Activated CD4-positive, alpha-beta T cell treated with anti-CD3 and anti-CD28 coated beads, Interleukin-2, Interleukin-6, amounts not matched to agents 100 ng/mL and 50 ng/mL, durations not matched to agents 16 hours and 8 hours (primary cell): ENCODE measurements at regions not wholly inside any gene's neighbourhood (a gene's known extent, or its start where the extent isn't known, plus 50 kb on each side); places are given as distances from the start of the nearest gene placed in this dataset.
A peak's percentile ranks its signal among the peaks of the same experiment; 100 is the strongest.

Source experiments
- DNase-seq: peaks from one replicate; pipeline ENCODE4 v3.0.0-alpha.2; 2020

DNA sequence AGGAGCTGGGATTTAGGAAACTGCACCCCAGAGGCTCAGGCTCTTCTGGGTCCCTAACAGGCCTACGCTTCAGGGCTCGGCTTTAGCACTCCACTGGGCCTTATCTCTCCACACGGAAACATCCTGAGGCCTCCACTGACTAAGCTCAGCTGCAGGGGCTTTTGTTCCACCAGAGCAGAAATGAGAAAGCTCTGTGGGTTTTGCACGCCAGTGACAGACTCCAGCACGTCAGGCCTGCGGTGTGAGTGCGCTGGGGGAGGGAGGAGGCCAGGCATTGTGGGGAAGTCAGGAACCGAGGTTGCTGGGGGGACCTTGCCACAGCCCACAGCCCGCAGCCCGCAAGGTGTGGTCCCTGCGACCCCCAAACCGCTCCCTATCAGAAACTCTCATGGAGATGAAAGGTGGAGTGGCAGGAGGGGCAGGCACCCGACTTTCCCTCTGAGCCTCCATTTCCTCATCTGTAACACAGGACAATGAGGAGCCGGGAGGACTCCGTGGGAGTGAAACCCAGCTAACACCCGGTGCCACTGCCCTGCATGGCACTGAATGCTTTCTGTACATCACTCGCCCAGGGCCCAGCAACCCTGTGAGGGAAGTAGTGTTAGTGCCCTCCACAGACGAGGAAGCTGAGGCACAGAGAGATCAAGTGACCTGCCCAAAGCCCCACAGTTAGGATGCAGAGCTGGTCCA lies 106.5 kb downstream of the TPRA1 start:
- peak; percentile 94 for DNase-seq

- no peak for DNase-seq
Observed at GRCh38 chr3:127483005-127483641, 107.4 kb downstream of the TPRA1 start.

DNA sequence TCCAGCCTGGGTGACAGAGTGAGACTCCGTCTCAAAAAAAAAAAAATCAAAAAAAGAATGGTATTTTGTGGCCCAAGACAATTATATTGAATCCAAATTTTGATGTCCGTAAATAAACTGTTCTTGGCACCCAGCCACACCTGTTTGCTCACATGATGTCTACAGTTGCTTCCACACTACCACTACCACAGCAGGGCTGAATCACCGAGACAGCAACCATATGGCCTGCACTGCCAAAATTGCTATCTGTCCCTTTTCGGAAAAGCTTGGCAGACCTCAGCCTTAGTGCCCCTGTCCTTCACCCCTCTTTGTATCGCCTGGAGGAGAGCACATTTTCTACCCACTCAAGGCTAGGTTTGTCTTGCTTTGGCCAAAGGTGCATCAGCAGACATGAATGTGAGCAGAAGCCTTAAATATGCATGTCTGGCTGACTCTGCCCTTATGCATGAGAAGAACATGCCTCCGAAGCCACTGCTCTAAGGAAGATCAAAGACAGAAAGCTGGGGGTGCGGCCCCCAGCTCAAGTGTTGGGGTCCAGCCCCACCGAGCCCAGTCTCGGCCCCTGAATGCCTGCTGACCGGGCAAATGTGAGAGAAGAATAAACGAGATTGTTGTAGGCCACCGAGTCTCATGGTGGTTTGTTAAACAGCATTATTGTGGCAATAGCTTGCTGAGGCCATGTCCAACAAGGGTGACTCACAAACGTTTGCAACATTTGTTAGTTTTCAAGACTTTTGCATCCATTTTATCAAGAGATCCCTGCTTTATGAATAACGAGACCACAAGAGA lies 108.1 kb downstream of the TPRA1 start:
- DNase-seq: no peak

DNA sequence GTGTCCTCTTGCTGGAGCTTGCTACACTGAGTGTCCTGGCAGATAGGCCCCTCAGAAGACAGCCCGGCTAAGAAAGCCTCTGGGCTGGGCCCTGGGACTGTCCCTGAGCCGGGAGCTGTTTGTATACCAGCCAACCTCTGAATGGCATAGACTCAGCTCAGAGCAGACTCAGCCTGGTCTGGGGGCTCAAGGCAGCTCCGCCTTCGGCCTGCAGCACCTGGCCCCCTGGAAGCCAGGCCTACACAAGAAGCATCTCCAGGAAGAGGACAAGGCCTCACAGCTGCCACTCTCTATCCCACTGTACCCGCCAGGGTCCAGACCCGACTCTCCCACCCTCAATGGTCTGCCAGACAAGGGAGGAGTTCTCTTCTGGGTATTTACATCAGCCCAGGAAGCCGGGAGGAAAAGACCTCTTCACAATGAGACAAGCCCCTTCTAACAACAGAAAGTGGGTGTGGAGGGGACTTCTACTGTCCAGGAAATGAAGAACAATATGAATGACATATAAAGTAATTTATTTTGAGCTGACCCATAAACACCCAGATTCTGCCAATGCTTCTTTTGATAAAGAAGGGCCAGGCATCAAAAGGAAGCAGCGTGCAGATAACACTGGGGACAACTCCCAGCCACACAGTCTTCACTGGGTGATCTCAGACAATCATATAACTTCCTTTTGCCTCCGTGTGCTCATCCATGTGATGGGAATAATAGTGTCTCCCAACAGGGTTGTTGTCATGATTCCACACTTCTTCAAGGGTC lies 110.2 kb downstream of the TPRA1 start:
- DNase-seq: no peak

- DNase-seq: no peak
Observed at GRCh38 chr3:127479449-127479848, 111.1 kb downstream of the TPRA1 start.

- no peak for DNase-seq
Observed at GRCh38 chr3:127478922-127479321, 111.6 kb downstream of the TPRA1 start.

- DNase-seq: no peak
Observed at GRCh38 chr3:127477396-127477795, 113.1 kb downstream of the TPRA1 start.

DNA sequence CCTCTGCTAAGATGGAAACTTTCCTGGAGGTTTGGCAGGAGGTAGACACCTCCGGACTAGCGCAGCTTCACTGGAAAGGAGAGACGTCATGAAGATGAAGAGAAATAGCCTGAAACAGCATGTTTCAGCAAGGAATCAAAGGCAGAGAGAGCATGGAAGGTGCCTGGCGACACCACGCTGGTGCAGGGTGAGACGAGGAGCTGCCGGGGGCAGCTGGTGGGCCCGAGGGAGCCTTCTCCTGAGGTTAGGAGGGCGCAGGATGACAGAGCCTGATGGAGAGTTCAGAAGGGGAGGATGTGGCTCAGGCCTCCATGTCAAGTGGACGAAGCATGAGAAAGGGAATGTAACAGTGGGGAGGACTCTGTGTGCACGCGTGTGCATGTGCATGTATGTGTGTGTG lies 113.6 kb downstream of the TPRA1 start:
- no peak for DNase-seq

- no peak for DNase-seq
Observed at GRCh38 chr3:127475975-127476705, 114.4 kb downstream of the TPRA1 start.

- no peak for DNase-seq
Observed at GRCh38 chr3:127475391-127475790, 115.1 kb downstream of the TPRA1 start.

DNA sequence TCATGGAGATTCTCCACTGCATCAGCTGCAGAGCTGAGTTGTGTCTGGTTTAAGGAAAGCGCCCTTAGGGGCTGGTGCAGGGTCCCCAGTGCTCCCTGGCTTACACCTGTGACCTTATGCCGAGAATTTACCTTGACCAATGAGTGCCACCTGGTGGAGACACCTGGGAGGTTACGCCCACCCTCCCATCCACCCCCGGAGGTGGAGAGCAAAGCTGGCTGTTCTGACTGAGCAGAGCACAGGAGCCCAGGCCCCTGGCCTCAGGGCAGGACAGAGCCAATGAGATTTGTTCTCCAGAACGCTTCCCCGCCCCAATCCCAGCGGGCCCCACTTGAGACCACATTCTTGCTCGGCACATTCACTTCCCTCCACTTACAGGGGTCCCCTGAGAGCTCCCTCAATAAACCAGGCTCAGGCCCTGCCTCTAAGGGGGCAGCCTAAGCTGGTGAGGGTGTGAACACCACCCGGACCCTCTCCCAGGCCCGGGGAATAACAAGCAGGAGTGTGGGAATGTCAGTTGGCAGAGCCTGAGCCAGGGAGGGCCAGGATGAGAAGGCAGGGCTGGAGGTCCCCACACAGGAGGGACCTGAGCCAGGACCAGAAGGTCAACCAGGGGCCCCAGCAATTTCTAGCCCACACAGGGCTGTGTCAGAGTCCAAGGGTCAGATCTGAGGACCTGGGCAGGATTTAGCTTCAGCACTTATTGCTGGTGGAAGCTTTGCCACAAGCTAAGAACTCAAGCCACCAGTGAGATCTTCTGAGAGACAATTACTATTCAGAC lies 117.1 kb downstream of the TPRA1 start:
- peak; percentile 39 for DNase-seq

- no peak for DNase-seq
Observed at GRCh38 chr3:127472506-127472905, 118.0 kb downstream of the TPRA1 start.

- DNase-seq: no peak
Observed at GRCh38 chr3:127471142-127471541, 119.4 kb downstream of the TPRA1 start.

- DNase-seq: no peak
Observed at GRCh38 chr3:127469760-127470159, 120.8 kb downstream of the TPRA1 start.

DNA sequence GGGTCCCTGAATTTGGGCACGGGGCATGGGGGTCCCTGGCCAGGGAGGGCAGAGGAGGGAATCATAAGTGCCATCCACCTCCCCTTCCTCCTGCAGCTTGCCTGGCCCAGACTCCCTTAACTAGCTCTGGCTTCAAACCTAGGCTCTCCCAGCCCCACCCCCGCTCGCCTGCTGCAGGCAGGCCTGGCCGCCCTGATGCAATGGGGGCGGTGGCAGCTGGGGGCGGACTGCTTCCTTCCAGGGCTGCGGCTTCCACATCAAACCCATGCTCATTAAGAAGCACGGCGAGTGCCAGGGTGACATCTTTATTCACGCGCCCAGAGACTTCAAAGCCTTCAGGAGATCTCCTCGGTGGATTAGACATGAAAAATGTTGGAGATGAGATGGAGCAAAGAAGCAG lies 123.1 kb downstream of the TPRA1 start:
- peak; percentile 16 for DNase-seq

DNA sequence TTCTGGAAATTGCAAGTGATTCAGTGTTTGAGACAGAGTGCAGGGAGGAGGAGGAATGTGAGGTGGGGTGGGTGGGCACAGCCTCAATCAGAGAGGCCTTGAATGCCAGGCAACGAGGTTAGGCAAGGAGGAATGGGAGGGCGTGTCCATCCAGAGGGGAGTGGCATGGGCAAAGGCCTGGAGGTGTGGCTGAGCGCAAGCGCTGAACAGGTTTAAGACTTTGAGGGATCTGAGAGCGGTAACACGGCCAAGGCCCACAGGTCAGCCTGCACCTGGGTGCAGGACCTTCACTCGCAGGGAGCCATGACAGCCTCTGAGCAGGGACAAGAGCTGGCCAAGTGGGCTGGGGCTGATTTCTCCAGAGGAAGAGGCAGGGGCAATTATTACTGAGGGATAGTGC lies 125.9 kb downstream of the TPRA1 start:
- DNase-seq: no peak

DNA sequence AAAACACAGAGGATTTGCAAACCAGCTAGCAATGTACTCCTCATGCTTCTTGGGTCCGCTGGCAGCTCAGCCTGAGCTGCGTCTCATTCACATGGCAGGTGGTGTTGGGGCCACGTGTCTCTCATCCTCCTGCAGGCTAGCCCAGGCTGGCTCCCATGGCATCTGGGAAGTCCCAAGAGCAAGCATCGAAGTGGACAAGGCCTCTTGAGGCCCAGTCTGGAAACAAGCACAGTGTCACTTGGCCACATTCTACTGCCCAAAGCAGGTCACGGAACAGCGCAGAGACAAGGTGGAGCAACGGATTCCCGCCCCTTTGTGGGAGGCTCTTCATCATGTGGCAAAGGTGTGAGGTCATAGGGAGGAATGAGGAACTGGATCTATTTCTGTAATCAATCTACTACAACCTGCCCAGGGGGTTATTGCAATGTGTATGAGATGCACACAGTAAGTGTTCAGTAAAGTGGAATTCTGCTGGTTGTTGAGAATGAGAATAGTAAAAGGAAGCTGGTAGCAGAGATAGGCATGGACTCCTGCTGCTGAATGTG lies 128.3 kb downstream of the TPRA1 start:
- no peak for DNase-seq

DNA sequence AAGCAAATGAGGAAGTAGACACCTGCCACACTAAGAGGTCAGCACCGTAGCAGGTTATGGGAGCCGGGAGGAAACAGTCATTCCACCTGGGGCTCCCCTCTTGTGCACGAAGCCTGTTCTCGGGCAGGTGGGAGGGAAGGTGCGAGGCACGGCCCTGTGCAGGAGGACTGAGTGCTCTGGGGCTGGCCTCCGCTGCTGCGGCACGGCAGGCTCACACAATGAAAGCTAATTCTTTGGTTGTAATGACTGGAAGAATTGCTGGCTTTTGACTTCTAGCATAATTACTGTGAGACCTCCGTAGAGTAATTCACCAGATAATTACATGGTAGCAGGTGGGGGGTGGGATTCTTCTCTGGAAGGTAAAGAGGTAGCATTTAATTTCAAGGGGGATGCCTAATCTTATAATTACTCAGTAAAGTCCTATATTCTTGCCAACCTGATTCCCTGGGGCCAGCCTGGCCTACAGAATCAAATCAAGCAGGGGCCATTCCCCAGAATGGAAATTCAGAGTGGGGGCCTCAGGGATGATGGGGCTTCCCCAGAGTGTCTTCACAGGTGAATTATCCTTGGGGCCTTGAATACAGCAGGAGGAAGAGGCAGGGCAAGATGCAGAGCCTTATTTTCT lies 129.1 kb downstream of the TPRA1 start:
- no peak for DNase-seq

DNA sequence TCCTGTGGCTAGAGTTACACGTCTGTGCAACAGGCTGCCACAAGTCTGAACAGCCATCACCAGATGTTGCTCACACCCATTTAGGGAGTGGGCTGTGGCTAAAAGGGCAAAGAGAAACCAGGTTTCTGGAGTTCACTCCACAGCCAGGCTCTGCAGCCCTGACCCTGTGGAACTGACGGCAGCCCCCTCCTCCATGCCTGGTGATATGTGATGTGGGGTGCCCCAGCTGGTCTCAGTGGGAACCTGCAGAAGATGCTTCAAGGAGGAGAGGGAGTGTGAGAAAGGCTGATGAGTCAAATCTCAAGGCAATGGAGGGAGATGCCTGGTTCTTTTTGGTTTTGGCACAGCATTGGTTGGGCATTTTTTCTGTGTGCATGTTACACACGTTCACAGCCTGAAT lies 130.6 kb downstream of the TPRA1 start:
- DNase-seq: no peak

- DNase-seq: peak; percentile 29
Observed at GRCh38 chr3:127458696-127459604, 131.6 kb downstream of the TPRA1 start.
